ENCODE measurements at regions not wholly inside any gene's neighbourhood (a gene's known extent, or its start where the extent isn't known, plus 50 kb on each side); places are given as distances from the start of the nearest gene placed in this dataset.

- Histone ChIP-seq H3K79me2 (ENCODE audit: insufficient read depth, low read length) (no peaks in the 10 kb centered on the region), H3K9ac (ENCODE audit: low read length) (no peak overlapping the region), H3K4me2 (ENCODE audit: low read length) (no peak overlapping the region), H3K4me3 (replicated peaks in 1 of 2; ENCODE audit: low read depth in 1 of 2, low read length in 2 of 2) (no peak overlapping the region), H3K9me2 (ENCODE audit: insufficient read depth) (no peaks in the 10 kb centered on the region), H2AFZ (ENCODE audit: low read depth, low read length, poor library complexity, severe bottlenecking) (no peak overlapping the region), H3K9me3 (ENCODE audit: control insufficient read depth in 1 of 2, insufficient read depth in 1 of 2, low read depth in 1 of 2, low read length in 2 of 2) (no peaks in the 10 kb centered on the region), H3K36me3 (ENCODE audit: control insufficient read depth in 1 of 2, insufficient read depth in 2 of 2, low read length in 2 of 2) (no peaks in the 10 kb centered on the region), H3K27me3 (ENCODE audit: insufficient read depth, low read length) (peaks cover 19% of the 10 kb centered on the region), H3K27ac (ENCODE audit: low read depth, low read length) (no peak overlapping the region), H3K4me1 (ENCODE audit: control insufficient read depth in 1 of 2, insufficient read depth in 2 of 2, low read length in 2 of 2) (no peaks in the 10 kb centered on the region), H4K20me1 (ENCODE audit: insufficient read depth) (no peaks in the 10 kb centered on the region)
- TF ChIP-seq EZH2 (IDR thresholded peaks at IDR 0.05) (no peak), ZNF274 (IDR thresholded peaks at IDR 0.05; ENCODE audit: low read depth, low read length) (no peak), ZFX (IDR thresholded peaks at IDR 0.05) (no peak), POLR2A (IDR thresholded peaks at IDR 0.05; ENCODE audit: borderline replicate concordance, extremely low read depth, insufficient read depth, insufficient read length) (no peak), ZBTB33 (IDR thresholded peaks at IDR 0.05; ENCODE audit: extremely low read depth, insufficient replicate concordance, low read length) (no peak), TCF7L2 (IDR thresholded peaks at IDR 0.05; ENCODE audit: borderline replicate concordance, extremely low read depth, insufficient read depth, insufficient read length) (no peak), POLR2AphosphoS5 (IDR thresholded peaks at IDR 0.05; ENCODE audit: low read depth, low read length) (no peak), JUND (IDR thresholded peaks at IDR 0.05) (no peak), EZH2phosphoT487 (IDR thresholded peaks at IDR 0.05; ENCODE audit: borderline replicate concordance) (no peak)
- TF ChIP-seq, protein P1, sequence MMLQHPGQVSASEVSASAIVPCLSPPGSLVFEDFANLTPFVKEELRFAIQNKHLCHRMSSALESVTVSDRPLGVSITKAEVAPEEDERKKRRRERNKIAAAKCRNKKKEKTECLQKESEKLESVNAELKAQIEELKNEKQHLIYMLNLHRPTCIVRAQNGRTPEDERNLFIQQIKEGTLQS (IDR thresholded peaks at IDR 0.05): no peak
- ATAC-seq (no peak), DNase-seq (ENCODE audit: low read depth, low spot score) (no peak)
- CTCF ChIA-PET: no interaction called here
- no TSS peak for BruUV-seq (replicated peaks)
- intact Hi-C loops (cut with micrococcal nuclease): no loop called here
- POLR2A ChIA-PET: no interaction called here
- RAD21 ChIA-PET (ENCODE audit: low non-redundant PET in 1 of 2, low total read pairs in 2 of 2, uncharacterized antibody in 2 of 2, unreplicated experiment in 2 of 2): no interaction called here
These were observed 172.5 kb upstream of the LRIG1 start for GRCh38 chr3:66673293-66673692.

Data from HCT116 (cell line).